Tibial nerve (tissue), 4 donors: ENCODE measurements at regions not wholly inside any gene's neighbourhood (a gene's known extent, or its start where the extent isn't known, plus 50 kb on each side); places are given as distances from the start of the nearest gene placed in this dataset.

ENCODE experiments used
- CTCF ChIP-seq, 5 experiments: fragments of 200-600 bp in 3 of 5; fragments of 450-650 bp in 2 of 5; sonication (generic) in 3 of 5; IDR thresholded peaks; one replicate each; pipeline ENCODE4 v1.5.1; 2016 to 2019; ENCODE audit warnings: antibody characterized with exemption in 5 of 5, mild to moderate bottlenecking in 3 of 5, moderate library complexity in 2 of 5
- EP300 ChIP-seq, 2 donors: sonication (generic); formaldehyde crosslinking; IDR thresholded peaks; one replicate each; pipeline ENCODE4 v1.6.1; 2017; ENCODE audit warnings: antibody characterized with exemption in 2 of 2, mild to moderate bottlenecking in 1 of 2

- TF ChIP-seq EP300 (IDR thresholded peaks at IDR 0.05) (no peak), CTCF (IDR thresholded peaks at IDR 0.05) (no peak)
Measured at GRCh38 chr16:11495066-11495407, 91.7 kb downstream of the LITAF start.
